H1 (cell line): ENCODE measurements at regions not wholly inside any gene's neighbourhood (a gene's known extent, or its start where the extent isn't known, plus 50 kb on each side); places are given as distances from the start of the nearest gene placed in this dataset.

Experiments used
- CTCF ChIA-PET: fragments of 300-600 bp; sonication (Branson Sonifier 250); formaldehyde crosslinking; loops from one replicate; lab custom pipeline; 2021; ENCODE audit not compliant: partially characterized antibody; lab: Charles Lee
- POLR2A ChIA-PET: fragments of 300-600 bp; sonication (Branson Sonifier 250); formaldehyde crosslinking; loops from one replicate; lab custom pipeline; 2021; ENCODE audit warnings: inconsistent platforms; ENCODE audit not compliant: partially characterized antibody; lab: Charles Lee
- DNase-seq, 2 experiments: peaks; one replicate each; pipeline versions ENCODE4 v3.0.0 to v3.0.0-alpha.2; 2010 to 2022; ENCODE audit warnings: low spot score in 2 of 2, low read depth in 1 of 2, mixed read lengths in 1 of 2
- FAIRE-seq: peaks from 2 replicates; lab custom pipeline; 2011; peaks lifted over from hg19 to GRCh38; lab: Jason Lieb, UNC
- H2AFZ ChIP-seq: 2 replicates; pipeline ENCODE4 v1.8.1; 2012; ENCODE audit warnings: low read length, inconsistent platforms
- H2AK5ac ChIP-seq: 2 replicates; pipeline ENCODE4 v1.6.1; 2013; ENCODE audit warnings: low read depth, low read length
- H2BK120ac ChIP-seq: replicated peaks from 2 replicates; pipeline ENCODE3; 2013; ENCODE audit warnings: low read depth, low read length, inconsistent platforms
- H2BK12ac ChIP-seq: 2 replicates; pipeline ENCODE4 v1.6.1; 2013; ENCODE audit warnings: low read depth, low read length
- H2BK15ac ChIP-seq: 2 replicates; pipeline ENCODE4 v1.6.1; 2013; ENCODE audit warnings: low read length
- H2BK20ac ChIP-seq: 2 replicates; pipeline ENCODE4 v1.6.1; 2013; ENCODE audit warnings: low read length
- H2BK5ac ChIP-seq: 2 replicates; pipeline ENCODE4 v1.6.1; 2013; ENCODE audit warnings: low read depth, low read length
- H3K14ac ChIP-seq: 2 replicates; pipeline ENCODE4 v1.6.1; 2013; ENCODE audit warnings: inconsistent platforms; ENCODE audit not compliant: insufficient read length
- H3K18ac ChIP-seq: 2 replicates; pipeline ENCODE4 v1.6.1; 2013; ENCODE audit warnings: low read length; ENCODE audit errors: extremely low read depth
- H3K23ac ChIP-seq: 2 replicates; pipeline ENCODE4 v1.6.1; 2013; ENCODE audit warnings: inconsistent platforms; ENCODE audit not compliant: insufficient read length
- H3K23me2 ChIP-seq: 2 replicates; pipeline ENCODE4 v1.6.1; 2013; ENCODE audit warnings: low read depth, low read length
- H3K27ac ChIP-seq: 2 replicates; pipeline ENCODE4 v1.6.1; 2011; ENCODE audit warnings: low read depth, low read length, inconsistent platforms
- H3K27me3 ChIP-seq, 4 experiments: replicated peaks in 1 of 4; 1 replicate in 1 of 4; 2 replicates in 3 of 4; pipeline versions ENCODE4 v1.6.1 to v1.8.1; 2011 to 2013; ENCODE audit warnings: low read length in 3 of 4, mild to moderate bottlenecking in 3 of 4, inconsistent platforms in 2 of 4, mixed read lengths in 2 of 4, moderate library complexity in 1 of 4; ENCODE audit not compliant: control insufficient read depth in 3 of 4, insufficient read depth in 3 of 4; ENCODE audit errors: extremely low read depth in 1 of 4
- H3K36me3 ChIP-seq, 4 experiments: 2 replicates each; pipeline versions ENCODE4 v1.6.1 to v1.8.1; 2011 to 2013; ENCODE audit warnings: mild to moderate bottlenecking in 4 of 4, low read length in 3 of 4, moderate library complexity in 2 of 4, control low read depth in 1 of 4, inconsistent platforms in 1 of 4; ENCODE audit not compliant: insufficient read depth in 4 of 4, control insufficient read depth in 2 of 4
- H3K4ac ChIP-seq: replicated peaks from 2 replicates; pipeline ENCODE3; 2013; ENCODE audit warnings: low read length, low read depth, mixed read lengths, inconsistent platforms; ENCODE audit not compliant: insufficient read length
- H3K4me1 ChIP-seq, 4 experiments: replicated peaks in 1 of 4; 1 replicate in 1 of 4; 2 replicates in 3 of 4; pipeline versions ENCODE4 v1.6.1 to v1.8.1; 2011 to 2013; ENCODE audit warnings: low read length in 3 of 4, inconsistent platforms in 2 of 4, mixed read lengths in 1 of 4; ENCODE audit not compliant: insufficient read depth in 4 of 4, control insufficient read depth in 3 of 4
- H3K4me2 ChIP-seq, 2 experiments: 2 replicates each; pipeline versions ENCODE4 v1.6.1 to v1.8.1; 2011 to 2013; ENCODE audit warnings: low read depth in 2 of 2, low read length in 2 of 2, control low read depth in 1 of 2, inconsistent platforms in 1 of 2, mild to moderate bottlenecking in 1 of 2; ENCODE audit not compliant: insufficient read depth in 1 of 2
- H3K4me3 ChIP-seq, 4 experiments: fragments of 200-600, 300-600 bp in 1 of 4; sonication (generic), shearing (Covaris generic), sonication (Bioruptor Twin) in 1 of 4; 2 replicates each; pipeline versions ENCODE4 v1.5.1 to v1.8.1; 2011 to 2016; ENCODE audit warnings: low read length in 4 of 4, low read depth in 3 of 4, control low read depth in 2 of 4, inconsistent platforms in 2 of 4, mild to moderate bottlenecking in 2 of 4, mixed read lengths in 1 of 4, moderate library complexity in 1 of 4; ENCODE audit not compliant: insufficient read depth in 2 of 4; ENCODE audit errors: extremely low read depth in 1 of 4
- H3K56ac ChIP-seq: replicated peaks from 2 replicates; pipeline ENCODE3; 2013; ENCODE audit warnings: low read depth, mild to moderate bottlenecking, mixed read lengths, low read length, inconsistent platforms; ENCODE audit not compliant: insufficient read length
- H3K79me1 ChIP-seq: 2 replicates; pipeline ENCODE4 v1.6.1; 2013; ENCODE audit warnings: low read depth, low read length, control low read depth
- H3K79me2 ChIP-seq, 2 experiments: 2 replicates each; pipeline versions ENCODE4 v1.6.1 to v1.8.1; 2012 to 2013; ENCODE audit warnings: low read length in 2 of 2, mild to moderate bottlenecking in 2 of 2, inconsistent platforms in 1 of 2; ENCODE audit not compliant: insufficient read depth in 2 of 2, control insufficient read depth in 1 of 2
- H3K9ac ChIP-seq, 4 experiments: replicated peaks in 1 of 4; 1 replicate in 1 of 4; 2 replicates in 3 of 4; pipeline versions ENCODE4 v1.6.1 to v1.8.1; 2011 to 2013; ENCODE audit warnings: low read depth in 3 of 4, low read length in 3 of 4, control low read depth in 2 of 4, mild to moderate bottlenecking in 2 of 4, moderate library complexity in 2 of 4, inconsistent platforms in 1 of 4; ENCODE audit errors: extremely low read depth in 1 of 4
- H3K9me3 ChIP-seq, 2 experiments: 2 replicates each; pipeline versions ENCODE4 v1.6.1 to v1.8.1; 2012 to 2013; ENCODE audit warnings: mild to moderate bottlenecking in 2 of 2, moderate library complexity in 2 of 2, control low read depth in 1 of 2, inconsistent platforms in 1 of 2, low read depth in 1 of 2, low read length in 1 of 2, mixed read lengths in 1 of 2; ENCODE audit not compliant: insufficient read depth in 2 of 2
- H4K20me1 ChIP-seq, 2 experiments: replicated peaks in 1 of 2; 2 replicates each; pipeline versions ENCODE3 to v1.8.1; 2011 to 2013; ENCODE audit warnings: inconsistent platforms in 2 of 2, low read length in 2 of 2, mild to moderate bottlenecking in 1 of 2; ENCODE audit not compliant: insufficient read depth in 2 of 2, control insufficient read depth in 1 of 2
- H4K5ac ChIP-seq: 2 replicates; pipeline ENCODE4 v1.6.1; 2013; ENCODE audit warnings: low read length, low read depth, mixed read lengths, inconsistent platforms; ENCODE audit not compliant: insufficient read length
- H4K8ac ChIP-seq: 2 replicates; pipeline ENCODE4 v1.8.0; 2013; ENCODE audit warnings: mild to moderate bottlenecking, moderate library complexity, low read length, inconsistent platforms; ENCODE audit not compliant: insufficient read depth; ENCODE audit errors: extremely low read depth
- H4K91ac ChIP-seq: replicated peaks from 2 replicates; pipeline ENCODE3; 2013; ENCODE audit warnings: low read length, mixed read lengths, inconsistent platforms; ENCODE audit not compliant: insufficient read length
- CHD1 ChIP-seq: IDR thresholded peaks from 2 replicates; pipeline ENCODE4 v1.6.1; 2012; ENCODE audit warnings: low read depth, low read length, improper control_type of control experiment
- MAFK ChIP-seq: IDR thresholded peaks from 2 replicates; pipeline ENCODE4 v1.6.1; 2012; ENCODE audit warnings: low read depth, mild to moderate bottlenecking, improper control_type of control experiment, low read length
- MAX ChIP-seq: IDR thresholded peaks from 2 replicates; pipeline ENCODE4 v1.6.1; 2012; ENCODE audit warnings: inconsistent platforms
- NRF1 ChIP-seq: IDR thresholded peaks from 2 replicates; pipeline ENCODE4 v1.6.1; 2011; ENCODE audit warnings: mild to moderate bottlenecking, low read depth, low read length, improper control_type of control experiment
- POLR2A ChIP-seq, 2 experiments: IDR thresholded peaks; 1 replicate in 1 of 2; 2 replicates in 1 of 2; pipeline ENCODE4 v1.6.1; 2011; ENCODE audit warnings: low read depth in 2 of 2, low read length in 2 of 2, mild to moderate bottlenecking in 2 of 2; ENCODE audit errors: control extremely low read depth in 1 of 2
- RAD21 ChIP-seq, 2 experiments: IDR thresholded peaks in 1 of 2; conservative IDR thresholded peaks in 1 of 2; 2 replicates each; pipeline ENCODE4 v1.6.1; 2011; ENCODE audit warnings: low read depth in 2 of 2, low read length in 2 of 2, improper control_type of control experiment in 1 of 2, inconsistent platforms in 1 of 2, mild to moderate bottlenecking in 1 of 2, moderate library complexity in 1 of 2
- RFX5 ChIP-seq: IDR thresholded peaks from 2 replicates; pipeline ENCODE4 v1.6.1; 2011; ENCODE audit warnings: low read depth, low read length, improper control_type of control experiment, borderline replicate concordance
- SIX5 ChIP-seq: IDR thresholded peaks from 2 replicates; pipeline ENCODE4 v1.6.1; 2011; ENCODE audit warnings: mild to moderate bottlenecking, low read depth, low read length
- SP4 ChIP-seq: IDR thresholded peaks from 2 replicates; pipeline ENCODE4 v1.6.1; 2012; ENCODE audit warnings: low read length, inconsistent platforms
- TEAD4 ChIP-seq: IDR thresholded peaks from 2 replicates; pipeline ENCODE4 v1.6.1; 2012; ENCODE audit warnings: low read depth, low read length, inconsistent platforms, mixed read lengths
- WGBS, 2 experiments: shearing (Covaris generic) in 1 of 2; methylation state at CpG; one replicate each; pipeline versions ENCODE4 v1.1.6 to v1.1.7; 2013 to 2015; ENCODE audit warnings: low lambda C conversion rate in 2 of 2, mixed read lengths in 2 of 2, inconsistent platforms in 1 of 2, low coverage in 1 of 2, missing lambda C conversion rate in 1 of 2; ENCODE audit not compliant: insufficient replicate concordance in 2 of 2, insufficient coverage in 1 of 2, insufficient read length in 1 of 2; ENCODE audit errors: extremely low coverage in 1 of 2, missing lambda C conversion rate in 1 of 2; 5-methylcytosine and 5-hydroxymethylcytosine counted together
- TF ChIP-seq, protein P1 (sequence below), 3 experiments: IDR thresholded peaks; 1 replicate in 2 of 3; 2 replicates in 1 of 3; pipeline versions ENCODE4 v1.5.1 to v1.6.1; 2011; ENCODE audit warnings: low read length in 3 of 3, mild to moderate bottlenecking in 3 of 3, inconsistent platforms in 2 of 3, low read depth in 1 of 3, moderate library complexity in 1 of 3; ENCODE audit not compliant: insufficient read depth in 1 of 3; ENCODE audit errors: control extremely low read depth in 1 of 3

DNA sequence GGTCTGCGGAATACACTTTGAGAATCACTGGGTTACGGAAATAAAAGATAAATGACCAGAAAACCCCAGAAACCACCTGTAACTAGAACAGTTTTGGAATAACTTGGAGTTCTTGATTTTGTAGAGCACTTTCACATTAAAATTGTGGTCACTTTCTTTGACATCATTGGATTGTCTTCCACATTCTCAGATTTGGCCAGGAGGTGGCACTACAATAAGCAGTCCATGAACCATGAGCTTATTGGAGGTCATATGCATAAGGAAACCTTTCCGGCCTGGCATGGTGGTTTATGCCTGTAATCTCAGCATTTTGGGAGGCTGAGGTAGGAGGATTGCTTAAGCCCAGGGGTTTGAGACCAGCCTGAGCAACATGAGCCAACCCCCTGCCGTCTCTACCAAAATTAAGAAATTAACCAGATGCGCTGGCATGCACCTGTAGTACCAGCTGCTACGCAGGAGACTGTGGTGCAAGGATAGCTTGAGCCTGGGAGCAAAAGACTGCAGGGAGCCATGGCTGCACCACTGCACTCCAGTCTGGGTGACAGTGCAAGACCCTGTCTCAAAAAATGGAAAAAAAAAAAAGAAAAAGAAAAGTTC lies 107.7 kb upstream of the CAND1 start:
- Histone ChIP-seq H3K56ac (no peak overlapping the region), H3K9me3 (no peaks in the 10 kb centered on the region), H3K4me3 (no peak overlapping the region), H3K9ac (no peak overlapping the region), H2BK5ac (no peak overlapping the region), H2BK15ac (no peak overlapping the region), H3K4me1 (no peaks in the 10 kb centered on the region), H4K91ac (no peak overlapping the region), H3K79me2 (no peaks in the 10 kb centered on the region), H3K14ac (no peak overlapping the region), H2AK5ac (no peak overlapping the region), H3K4me2 (no peak overlapping the region), H3K23me2 (no peaks in the 10 kb centered on the region), H3K23ac (no peak overlapping the region), H4K20me1 (no peaks in the 10 kb centered on the region), H3K18ac (no peak overlapping the region), H2BK20ac (no peak overlapping the region), H2BK12ac (no peak overlapping the region), H3K79me1 (no peaks in the 10 kb centered on the region), H3K27ac (no peak overlapping the region), H4K8ac (no peak overlapping the region), H3K27me3 (no peaks in the 10 kb centered on the region), H4K5ac (no peak overlapping the region), H2BK120ac (no peak overlapping the region), H3K36me3 (no peaks in the 10 kb centered on the region), H2AFZ (no peak overlapping the region), H3K4ac (no peak overlapping the region)
- DNase-seq = peak in 1 of 2 experiments; percentile 61
- peak; percentile 52 for FAIRE-seq
- CTCF ChIA-PET = interaction anchor here (0.5 to 10.9 kb wide), 33 partner anchors 8 to 1745 kb away, joined by 3 to 89 read pairs (median 4); no protein-coding TSS in a partner anchor
- TF ChIP-seq MAFK (no peak), SP4 (no peak), RFX5 (no peak), MAX (no peak), POLR2A (IDR thresholded peaks at IDR 0.05; ENCODE audit: control extremely low read depth in 1 of 2, low read depth in 2 of 2, low read length in 2 of 2) (no peak), CHD1 (no peak), NRF1 (no peak), RAD21 (IDR thresholded peaks at IDR 0.05 in 1 of 2, conservative IDR thresholded peaks at IDR 0.05 in 1 of 2; ENCODE audit: low read depth in 2 of 2, low read length in 2 of 2) (peak; percentile 56 to 68), TEAD4 (no peak), SIX5 (no peak)
- TF ChIP-seq, protein P1, sequence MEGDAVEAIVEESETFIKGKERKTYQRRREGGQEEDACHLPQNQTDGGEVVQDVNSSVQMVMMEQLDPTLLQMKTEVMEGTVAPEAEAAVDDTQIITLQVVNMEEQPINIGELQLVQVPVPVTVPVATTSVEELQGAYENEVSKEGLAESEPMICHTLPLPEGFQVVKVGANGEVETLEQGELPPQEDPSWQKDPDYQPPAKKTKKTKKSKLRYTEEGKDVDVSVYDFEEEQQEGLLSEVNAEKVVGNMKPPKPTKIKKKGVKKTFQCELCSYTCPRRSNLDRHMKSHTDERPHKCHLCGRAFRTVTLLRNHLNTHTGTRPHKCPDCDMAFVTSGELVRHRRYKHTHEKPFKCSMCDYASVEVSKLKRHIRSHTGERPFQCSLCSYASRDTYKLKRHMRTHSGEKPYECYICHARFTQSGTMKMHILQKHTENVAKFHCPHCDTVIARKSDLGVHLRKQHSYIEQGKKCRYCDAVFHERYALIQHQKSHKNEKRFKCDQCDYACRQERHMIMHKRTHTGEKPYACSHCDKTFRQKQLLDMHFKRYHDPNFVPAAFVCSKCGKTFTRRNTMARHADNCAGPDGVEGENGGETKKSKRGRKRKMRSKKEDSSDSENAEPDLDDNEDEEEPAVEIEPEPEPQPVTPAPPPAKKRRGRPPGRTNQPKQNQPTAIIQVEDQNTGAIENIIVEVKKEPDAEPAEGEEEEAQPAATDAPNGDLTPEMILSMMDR (IDR thresholded peaks at IDR 0.05; ENCODE audit: control extremely low read depth in 1 of 3, insufficient read depth in 1 of 3, low read depth in 1 of 3, low read length in 3 of 3) = peak in 2 of 3 experiments; percentile 55 to 70; a peak in 3 of 4 replicates
- POLR2A ChIA-PET = no interaction called here
- 92% methylated on average over 6 of the region's 6 CpGs; no CpG with 5 or more reads in 1 of the 2 experiments for WGBS, 2 experiments
